Activated CD4-positive, CD25-positive, alpha-beta regulatory T cell treated with anti-CD3 and anti-CD28 coated beads, Interleukin-2, amount 50 U/mL, for 24 hours (primary cell): ENCODE measurements at regions not wholly inside any gene's neighbourhood (a gene's known extent, or its start where the extent isn't known, plus 50 kb on each side); places are given as distances from the start of the nearest gene placed in this dataset.

ENCODE experiments used
- ATAC-seq, 2 donors: fragments of 150-1000 bp; cut with Tn5 transposase; one replicate each; pipeline ENCODE4 v1.10.0; 2021; ENCODE audit warnings: mild to moderate bottlenecking in 1 of 2, moderate library complexity in 1 of 2

GRCh38 chr1:208600456-208601190 lies 356.4 kb upstream of the PLXNA2 start:
- ATAC-seq = no peak

GRCh38 chr1:208601561-208601960 lies 357.4 kb upstream of the PLXNA2 start:
- no peak for ATAC-seq

- ATAC-seq = no peak
Measured at GRCh38 chr1:208603721-208604120, 359.5 kb upstream of the PLXNA2 start.

GRCh38 chr1:208604295-208604694 lies 360.1 kb upstream of the PLXNA2 start:
- ATAC-seq = peak; percentile 43 to 73

- no peak for ATAC-seq
Measured at GRCh38 chr1:208606959-208607358, 362.8 kb upstream of the PLXNA2 start.

- ATAC-seq = no peak
Measured at GRCh38 chr1:208607616-208608015, 363.4 kb upstream of the PLXNA2 start.

GRCh38 chr1:208614610-208615009 lies 370.4 kb upstream of the PLXNA2 start:
- no peak for ATAC-seq

GRCh38 chr1:208615371-208615770 lies 371.2 kb upstream of the PLXNA2 start:
- no peak for ATAC-seq

- ATAC-seq = no peak
Measured at GRCh38 chr1:208616776-208617175, 372.6 kb upstream of the PLXNA2 start.

GRCh38 chr1:208628022-208628914 lies 384.1 kb upstream of the PLXNA2 start:
- no peak for ATAC-seq

GRCh38 chr1:208631092-208631491 lies 386.9 kb upstream of the PLXNA2 start:
- no peak for ATAC-seq

GRCh38 chr1:208631506-208631905 lies 387.3 kb upstream of the PLXNA2 start:
- ATAC-seq = no peak

GRCh38 chr1:208634346-208635140 lies 390.4 kb upstream of the PLXNA2 start:
- no peak for ATAC-seq

GRCh38 chr1:208637181-208637580 lies 393.0 kb upstream of the PLXNA2 start:
- no peak for ATAC-seq

GRCh38 chr1:208639382-208639781 lies 395.2 kb upstream of the PLXNA2 start:
- no peak for ATAC-seq

GRCh38 chr1:208640295-208640694 lies 396.1 kb upstream of the PLXNA2 start:
- ATAC-seq = no peak

GRCh38 chr1:208641579-208642280 lies 397.5 kb upstream of the PLXNA2 start:
- ATAC-seq = no peak

- no peak for ATAC-seq
Measured at GRCh38 chr1:208643005-208643597, 398.9 kb upstream of the PLXNA2 start.

- no peak for ATAC-seq
Measured at GRCh38 chr1:208644401-208645160, 400.4 kb upstream of the PLXNA2 start.

- no peak for ATAC-seq
Measured at GRCh38 chr1:208646431-208646830, 402.2 kb upstream of the PLXNA2 start.

GRCh38 chr1:208648146-208648545 lies 404.0 kb upstream of the PLXNA2 start:
- ATAC-seq = no peak
